ENCODE measurements at regions not wholly inside any gene's neighbourhood (a gene's known extent, or its start where the extent isn't known, plus 50 kb on each side); places are given as distances from the start of the nearest gene placed in this dataset.

DNA sequence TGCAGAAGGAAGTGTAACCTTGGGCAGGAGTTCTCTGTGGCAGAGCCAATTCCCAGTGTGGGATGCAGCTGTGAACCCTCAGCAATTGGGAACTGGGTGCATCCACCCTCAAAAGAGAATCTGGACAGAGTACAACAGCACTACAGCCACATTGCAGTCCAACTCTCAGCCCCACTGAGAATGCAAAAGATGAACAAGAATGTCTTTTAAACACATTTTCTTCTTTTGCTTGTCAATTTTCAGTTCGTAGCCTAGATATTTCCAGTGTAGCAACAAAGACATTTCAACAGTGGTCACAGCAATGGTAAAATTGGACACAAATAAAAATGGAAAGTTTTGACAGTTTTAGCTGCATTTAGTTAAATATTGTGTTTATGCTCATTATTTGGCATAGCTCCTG is 114.0 kb upstream of the APP start:
- Histone ChIP-seq H3K4me3 (replicated peaks; ENCODE audit: insufficient read depth, low read length) (no peak overlapping the region), H3K27ac (replicated peaks) (no peak overlapping the region), H3K27me3 (ENCODE audit: insufficient read depth, poor library complexity, severe bottlenecking) (no peaks in the 10 kb centered on the region)
- no peak for TF ChIP-seq SPI1 (IDR thresholded peaks at IDR 0.05; ENCODE audit: borderline replicate concordance, low read depth)
- no peak for TF ChIP-seq REST (IDR thresholded peaks at IDR 0.05; ENCODE audit: insufficient replicate concordance, low read depth)
- TF ChIP-seq POLR2AphosphoS5 (IDR thresholded peaks at IDR 0.05; ENCODE audit: low read depth): no peak
- TF ChIP-seq, protein P1, sequence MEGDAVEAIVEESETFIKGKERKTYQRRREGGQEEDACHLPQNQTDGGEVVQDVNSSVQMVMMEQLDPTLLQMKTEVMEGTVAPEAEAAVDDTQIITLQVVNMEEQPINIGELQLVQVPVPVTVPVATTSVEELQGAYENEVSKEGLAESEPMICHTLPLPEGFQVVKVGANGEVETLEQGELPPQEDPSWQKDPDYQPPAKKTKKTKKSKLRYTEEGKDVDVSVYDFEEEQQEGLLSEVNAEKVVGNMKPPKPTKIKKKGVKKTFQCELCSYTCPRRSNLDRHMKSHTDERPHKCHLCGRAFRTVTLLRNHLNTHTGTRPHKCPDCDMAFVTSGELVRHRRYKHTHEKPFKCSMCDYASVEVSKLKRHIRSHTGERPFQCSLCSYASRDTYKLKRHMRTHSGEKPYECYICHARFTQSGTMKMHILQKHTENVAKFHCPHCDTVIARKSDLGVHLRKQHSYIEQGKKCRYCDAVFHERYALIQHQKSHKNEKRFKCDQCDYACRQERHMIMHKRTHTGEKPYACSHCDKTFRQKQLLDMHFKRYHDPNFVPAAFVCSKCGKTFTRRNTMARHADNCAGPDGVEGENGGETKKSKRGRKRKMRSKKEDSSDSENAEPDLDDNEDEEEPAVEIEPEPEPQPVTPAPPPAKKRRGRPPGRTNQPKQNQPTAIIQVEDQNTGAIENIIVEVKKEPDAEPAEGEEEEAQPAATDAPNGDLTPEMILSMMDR (IDR thresholded peaks at IDR 0.05; ENCODE audit: insufficient read depth, low read length): no peak
- no peak for TF ChIP-seq GABPA (IDR thresholded peaks at IDR 0.05; ENCODE audit: low read depth)
- no peak for DNase-seq (ENCODE audit: low read depth in 1 of 2, low spot score in 1 of 2)

DNA sequence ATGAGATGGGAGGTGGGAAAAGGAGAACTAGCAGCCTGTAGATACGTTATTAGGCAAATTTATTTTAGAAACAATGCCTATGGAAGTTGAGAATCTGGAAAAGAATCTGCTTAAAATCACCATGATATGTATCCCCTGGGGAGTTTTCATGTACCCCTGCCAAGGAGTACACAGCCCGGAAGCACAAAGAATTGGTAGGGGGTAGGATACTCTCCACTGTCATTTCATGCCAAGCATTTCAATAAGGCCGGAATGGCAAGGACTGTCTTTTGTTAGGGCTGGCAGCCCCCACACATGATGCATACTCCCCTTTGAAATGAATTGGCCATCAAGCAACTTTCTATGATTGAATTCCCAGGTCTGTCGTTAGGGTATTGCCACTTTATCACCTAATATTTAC is 111.5 kb upstream of the APP start:
- no peak overlapping the region for H3K27ac ChIP-seq (replicated peaks)
- TF ChIP-seq POLR2AphosphoS5 (IDR thresholded peaks at IDR 0.05; ENCODE audit: low read depth): no peak
- TF ChIP-seq SPI1 (IDR thresholded peaks at IDR 0.05; ENCODE audit: borderline replicate concordance, low read depth): no peak
- TF ChIP-seq GABPA (IDR thresholded peaks at IDR 0.05; ENCODE audit: low read depth): no peak
- TF ChIP-seq REST (IDR thresholded peaks at IDR 0.05; ENCODE audit: insufficient replicate concordance, low read depth): no peak
- TF ChIP-seq, protein P1 (IDR thresholded peaks at IDR 0.05; ENCODE audit: insufficient read depth, low read length): no peak
- H3K4me3 ChIP-seq (replicated peaks; ENCODE audit: insufficient read depth, low read length): no peak overlapping the region
- no peak for DNase-seq (ENCODE audit: low read depth in 1 of 2, low spot score in 1 of 2)
- no peaks in the 10 kb centered on the region for H3K27me3 ChIP-seq (ENCODE audit: insufficient read depth, poor library complexity, severe bottlenecking)

GRCh38 chr21:26281506-26281905 is 110.9 kb upstream of the APP start:
- no peaks in the 10 kb centered on the region for H3K27me3 ChIP-seq (ENCODE audit: insufficient read depth, poor library complexity, severe bottlenecking)

More at GRCh38 chr21:26281506-26281905, 110.9 kb upstream of the APP start:
- no peak overlapping the region for H3K27ac ChIP-seq (replicated peaks)
- TF ChIP-seq GABPA (IDR thresholded peaks at IDR 0.05; ENCODE audit: low read depth) (no peak), REST (IDR thresholded peaks at IDR 0.05; ENCODE audit: insufficient replicate concordance, low read depth) (no peak), SPI1 (IDR thresholded peaks at IDR 0.05; ENCODE audit: borderline replicate concordance, low read depth) (no peak), POLR2AphosphoS5 (IDR thresholded peaks at IDR 0.05; ENCODE audit: low read depth) (no peak)
- TF ChIP-seq, protein P1 (IDR thresholded peaks at IDR 0.05; ENCODE audit: insufficient read depth, low read length): no peak
- DNase-seq (ENCODE audit: low read depth in 1 of 2, low spot score in 1 of 2): no peak
- no peak overlapping the region for H3K4me3 ChIP-seq (replicated peaks; ENCODE audit: insufficient read depth, low read length)

Measured in HL-60 (cell line).